Pulmonary artery endothelial cell (primary cell): ENCODE measurements at regions not wholly inside any gene's neighbourhood (a gene's known extent, or its start where the extent isn't known, plus 50 kb on each side); places are given as distances from the start of the nearest gene placed in this dataset.
"Not testable (repeated sequence)": the region's sequence is repeated elsewhere in the genome, so short reads cannot be mapped to it uniquely, and the experiment has no call there.

ENCODE experiments used
- DNase-seq: peaks from one replicate; pipeline ENCODE4 v3.0.0-alpha.2; 2011; ENCODE audit warnings: low read depth, low spot score

GRCh38 chr1:228824366-228824765 is 89.1 kb downstream of the RHOU start:
- DNase-seq: no peak

- no peak for DNase-seq
These were observed 89.8 kb downstream of the RHOU start for GRCh38 chr1:228825041-228825440.

- DNase-seq: no peak
These were observed 90.7 kb downstream of the RHOU start for GRCh38 chr1:228825840-228826484.

- no peak for DNase-seq
These were observed 91.7 kb downstream of the RHOU start for GRCh38 chr1:228827019-228827418.

- DNase-seq: no peak
These were observed 92.9 kb downstream of the RHOU start for GRCh38 chr1:228828151-228828550.

GRCh38 chr1:228830185-228830953 is 95.1 kb downstream of the RHOU start:
- DNase-seq: no peak

- DNase-seq: no peak
These were observed 95.7 kb downstream of the RHOU start for GRCh38 chr1:228830954-228831481.

- DNase-seq: no peak
These were observed 98.8 kb downstream of the RHOU start for GRCh38 chr1:228833911-228834688.

- DNase-seq: no peak
These were observed 100.2 kb downstream of the RHOU start for GRCh38 chr1:228835456-228835855.

- DNase-seq: no peak
These were observed 100.6 kb downstream of the RHOU start for GRCh38 chr1:228835911-228836310.

GRCh38 chr1:228836427-228836826 is 101.1 kb downstream of the RHOU start:
- DNase-seq: no peak

- DNase-seq: no peak
These were observed 101.8 kb downstream of the RHOU start for GRCh38 chr1:228837032-228837431.

GRCh38 chr1:228837817-228838716 is 102.8 kb downstream of the RHOU start:
- DNase-seq: peak; percentile 74

- no peak for DNase-seq
These were observed 103.6 kb downstream of the RHOU start for GRCh38 chr1:228838717-228839500.

- no peak for DNase-seq
These were observed 104.4 kb downstream of the RHOU start for GRCh38 chr1:228839656-228840055.

- DNase-seq: no peak
These were observed 106.4 kb downstream of the RHOU start for GRCh38 chr1:228841632-228842031.

- DNase-seq: peak; percentile 30
These were observed 107.0 kb downstream of the RHOU start for GRCh38 chr1:228842094-228842775.

- no peak for DNase-seq
These were observed 109.8 kb downstream of the RHOU start for GRCh38 chr1:228845101-228845500.

GRCh38 chr1:228846952-228847351 is 111.7 kb downstream of the RHOU start:
- DNase-seq: no peak

GRCh38 chr1:228847451-228847850 is 112.2 kb downstream of the RHOU start:
- not testable (repeated sequence) for DNase-seq
